K562 (cell line): ENCODE measurements at regions not wholly inside any gene's neighbourhood (a gene's known extent, or its start where the extent isn't known, plus 50 kb on each side); places are given as distances from the start of the nearest gene placed in this dataset.

Experiments used
- ATAC-seq: fragments of 200-7000 bp; cut with Tn5 transposase; 3 replicates; pipeline ENCODE4 v1.9.1; 2020; ENCODE audit warnings: moderate library complexity
- BruUV-seq: library from RNA; stranded (reverse); fragments of 400-500 nt; replicated peaks from 2 replicates; lab custom pipeline; 2021; lab: Mats Ljungman, UMichigan
- CTCF ChIA-PET: fragments of 300-600 bp; formaldehyde crosslinking; extraction: SDS; loops from one replicate; lab custom pipeline; 2021; ENCODE audit warnings: low intra/inter-chr PET ratio; lab: Yijun Ruan, JAX
- POLR2A ChIA-PET: fragments of 300-600, 350-650 bp; sonication (Branson Sonifier 250); formaldehyde crosslinking; extraction: SDS; loops from one replicate; lab custom pipeline; 2021; ENCODE audit warnings: antibody characterized with exemption, inconsistent platforms; lab: Yijun Ruan, JAX
- DNase-seq, 4 experiments: peaks; one replicate each; pipeline versions ENCODE4 v3.0.0 to v3.0.0-alpha.2; 2011 to 2018; ENCODE audit warnings: low spot score in 3 of 4, mixed read lengths in 3 of 4; ENCODE audit errors: extremely low read depth in 1 of 4
- FAIRE-seq: peaks from 2 replicates; lab custom pipeline; 2011; peaks lifted over from hg19 to GRCh38; lab: Jason Lieb, UNC
- H2AFZ ChIP-seq: 2 replicates; pipeline ENCODE4 v1.6.0; 2011; ENCODE audit warnings: low read depth, low read length, control low read depth, inconsistent platforms
- H3K27ac ChIP-seq: fragments of 200-600 bp; 3 replicates; pipeline ENCODE4 v1.8.0; 2011; ENCODE audit warnings: low read depth, mild to moderate bottlenecking, control low read depth, inconsistent platforms, low read length, moderate library complexity, mixed read lengths; ENCODE audit errors: extremely low read depth
- H3K27me3 ChIP-seq, 2 experiments: fragments of 300-600 bp in 1 of 2; 2 replicates in 1 of 2; 3 replicates in 1 of 2; pipeline versions ENCODE4 v1.6.0 to v1.8.0; 2011; ENCODE audit warnings: inconsistent platforms in 2 of 2, low read length in 2 of 2, mild to moderate bottlenecking in 1 of 2, mixed read lengths in 1 of 2, moderate library complexity in 1 of 2; ENCODE audit not compliant: control insufficient read depth in 2 of 2, insufficient read depth in 2 of 2
- H3K36me3 ChIP-seq: fragments of 300-600 bp; 3 replicates; pipeline ENCODE4 v1.8.0; 2011; ENCODE audit warnings: mild to moderate bottlenecking, low read length, inconsistent platforms; ENCODE audit not compliant: control insufficient read depth, insufficient read depth
- H3K4me1 ChIP-seq, 2 experiments: fragments of 200-600 bp in 1 of 2; replicated peaks in 1 of 2; 2 replicates in 1 of 2; 3 replicates in 1 of 2; pipeline versions ENCODE4 v1.5.1 to v1.8.0; 2011; ENCODE audit warnings: inconsistent platforms in 2 of 2, low read length in 2 of 2, mild to moderate bottlenecking in 1 of 2, mixed read lengths in 1 of 2, moderate library complexity in 1 of 2; ENCODE audit not compliant: control insufficient read depth in 2 of 2, insufficient read depth in 2 of 2
- H3K4me2 ChIP-seq: 2 replicates; pipeline ENCODE4 v1.6.1; 2011; ENCODE audit warnings: low read length, control low read depth, inconsistent platforms, mixed read lengths; ENCODE audit not compliant: insufficient read depth
- H3K4me3 ChIP-seq: fragments of 200-600 bp; sonication (generic), shearing (Covaris generic); 2 replicates; pipeline ENCODE4 v1.5.1; 2016; ENCODE audit warnings: control low read depth, inconsistent platforms
- H3K79me2 ChIP-seq: fragments of 200-600 bp; 3 replicates; pipeline ENCODE4 v1.8.0; 2011; ENCODE audit warnings: low read length, inconsistent platforms; ENCODE audit not compliant: control insufficient read depth, insufficient read depth
- H3K9ac ChIP-seq, 2 experiments: 2 replicates each; pipeline versions ENCODE4 v1.6.0 to v1.6.1; 2011; ENCODE audit warnings: low read depth in 2 of 2, low read length in 2 of 2, control low read depth in 1 of 2, inconsistent platforms in 1 of 2, mild to moderate bottlenecking in 1 of 2, mixed read lengths in 1 of 2; ENCODE audit not compliant: insufficient read depth in 1 of 2
- H3K9me1 ChIP-seq: one replicate; pipeline ENCODE4 v1.6.0; 2011; ENCODE audit warnings: inconsistent platforms, mild to moderate bottlenecking, low read length, moderate library complexity; ENCODE audit not compliant: control insufficient read depth, insufficient read depth
- H3K9me3 ChIP-seq: replicated peaks from 2 replicates; pipeline ENCODE4 v1.5.1; 2011; ENCODE audit warnings: low read depth, low read length, inconsistent platforms; ENCODE audit not compliant: control insufficient read depth, insufficient read depth
- H4K20me1 ChIP-seq: replicated peaks from 2 replicates; pipeline ENCODE4 v1.6.1; 2011; ENCODE audit warnings: low read length, inconsistent platforms, mixed read lengths; ENCODE audit not compliant: control insufficient read depth, insufficient read depth
- ARHGAP35 ChIP-seq: fragments of 450-650 bp; IDR thresholded peaks from 2 replicates; pipeline ENCODE4 v1.6.1; 2018; ENCODE audit not compliant: partially characterized antibody
- ETS2 ChIP-seq: IDR thresholded peaks from 2 replicates; pipeline ENCODE4 v1.6.1; 2016; ENCODE audit warnings: borderline replicate concordance, missing genetic modification characterization, mild to moderate bottlenecking, moderate library complexity, missing compliant biosample characterization; ENCODE audit not compliant: poor library complexity, severe bottlenecking
- GTF2A2 ChIP-seq: IDR thresholded peaks from 2 replicates; pipeline ENCODE4 v1.6.1; 2016; ENCODE audit warnings: mild to moderate bottlenecking, missing genetic modification characterization, missing compliant biosample characterization
- KDM1A ChIP-seq, 2 experiments: fragments of 450-650 bp; IDR thresholded peaks; 2 replicates each; pipeline ENCODE4 v1.6.1; 2016; ENCODE audit warnings: mild to moderate bottlenecking in 2 of 2
- L3MBTL2 ChIP-seq: fragments of 450-650 bp; IDR thresholded peaks from 2 replicates; pipeline ENCODE4 v1.6.1; 2016; ENCODE audit warnings: mild to moderate bottlenecking, moderate library complexity
- LCOR ChIP-seq: sonication (generic); formaldehyde crosslinking; IDR thresholded peaks from 2 replicates; pipeline ENCODE4 v1.8.0; 2022; ENCODE audit warnings: mild to moderate bottlenecking, missing genetic modification reagents
- PPARD ChIP-seq: fragments of 250-450 bp; sonication (Bioruptor Pico); IDR thresholded peaks from 2 replicates; pipeline ENCODE4 v1.8.0; 2022; ENCODE audit warnings: inconsistent platforms, mild to moderate bottlenecking, moderate library complexity
- RFX5 ChIP-seq: IDR thresholded peaks from 2 replicates; pipeline ENCODE4 v1.6.1; 2011; ENCODE audit warnings: low read depth, mild to moderate bottlenecking, improper control_type of control experiment, low read length
- ZKSCAN1 ChIP-seq: fragments of 150-350 bp; IDR thresholded peaks from 2 replicates; pipeline ENCODE4 v1.6.1; 2016; ENCODE audit warnings: low read depth, low read length
- WGBS: fragments of 100-300 bp; shearing (Covaris generic); methylation state at CpG from one replicate; pipeline ENCODE4 v1.1.6; 2016; ENCODE audit warnings: low coverage, mixed read lengths; ENCODE audit not compliant: insufficient coverage; ENCODE audit errors: missing lambda C conversion rate; 5-methylcytosine and 5-hydroxymethylcytosine counted together
- in situ Hi-C: fragments of 300-500 bp; cut with MboI; formaldehyde crosslinking; loops from 4 replicates; pipeline ENCODE4 v1.15.0; 2018; ENCODE audit warnings: inconsistent platforms, mixed read lengths
- intact Hi-C: fragments of 100-400 bp; cut with micrococcal nuclease; formaldehyde crosslinking; loops from 2 replicates; pipeline ENCODE4 v1.14.2; 2022
- TF ChIP-seq, protein P1 (sequence below): fragments of 250-450 bp; sonication (Bioruptor Pico); IDR thresholded peaks from 2 replicates; pipeline ENCODE4 v1.5.0; 2020; ENCODE audit warnings: mild to moderate bottlenecking, borderline replicate concordance
- TF ChIP-seq, protein P2 (sequence below), 2 experiments: fragments of 450-650 bp; IDR thresholded peaks; 2 replicates each; pipeline ENCODE4 v1.6.1; 2018; ENCODE audit warnings: mild to moderate bottlenecking in 2 of 2, low read depth in 1 of 2; ENCODE audit not compliant: partially characterized antibody in 2 of 2

DNA sequence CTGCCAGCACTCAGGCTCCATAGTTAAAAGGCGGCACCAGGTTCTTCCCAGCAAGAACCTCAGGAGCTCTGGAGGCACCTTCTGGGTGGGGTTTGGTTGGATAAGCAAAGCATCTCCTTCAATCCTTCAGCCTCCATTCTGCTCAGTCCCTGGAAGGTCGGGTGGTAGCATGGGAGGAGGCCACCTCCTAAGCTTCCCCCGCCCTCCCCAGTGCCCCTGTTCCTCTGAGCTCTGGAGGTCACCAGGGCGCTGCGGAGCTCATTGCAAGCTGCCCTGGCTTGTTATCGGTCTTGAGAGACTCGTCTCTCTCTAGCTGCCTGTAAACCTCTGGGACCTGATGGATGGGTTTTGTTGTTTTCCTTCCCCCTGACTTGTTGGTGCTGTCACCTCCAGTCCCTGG, 124.8 kb downstream of the RPLP1 start:
- TF ChIP-seq KDM1A (IDR thresholded peaks at IDR 0.05) (no peak), ARHGAP35 (no peak), LCOR (CRISPR knock-in tag) (no peak), GTF2A2 (tag) (no peak), PPARD (no peak), L3MBTL2 (no peak), RFX5 (no peak), ZKSCAN1 (no peak), ETS2 (tag) (no peak)
- TF ChIP-seq, protein P1, sequence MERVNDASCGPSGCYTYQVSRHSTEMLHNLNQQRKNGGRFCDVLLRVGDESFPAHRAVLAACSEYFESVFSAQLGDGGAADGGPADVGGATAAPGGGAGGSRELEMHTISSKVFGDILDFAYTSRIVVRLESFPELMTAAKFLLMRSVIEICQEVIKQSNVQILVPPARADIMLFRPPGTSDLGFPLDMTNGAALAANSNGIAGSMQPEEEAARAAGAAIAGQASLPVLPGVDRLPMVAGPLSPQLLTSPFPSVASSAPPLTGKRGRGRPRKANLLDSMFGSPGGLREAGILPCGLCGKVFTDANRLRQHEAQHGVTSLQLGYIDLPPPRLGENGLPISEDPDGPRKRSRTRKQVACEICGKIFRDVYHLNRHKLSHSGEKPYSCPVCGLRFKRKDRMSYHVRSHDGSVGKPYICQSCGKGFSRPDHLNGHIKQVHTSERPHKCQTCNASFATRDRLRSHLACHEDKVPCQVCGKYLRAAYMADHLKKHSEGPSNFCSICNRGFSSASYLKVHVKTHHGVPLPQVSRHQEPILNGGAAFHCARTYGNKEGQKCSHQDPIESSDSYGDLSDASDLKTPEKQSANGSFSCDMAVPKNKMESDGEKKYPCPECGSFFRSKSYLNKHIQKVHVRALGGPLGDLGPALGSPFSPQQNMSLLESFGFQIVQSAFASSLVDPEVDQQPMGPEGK (CRISPR knock-in tag) = no peak
- TF ChIP-seq, protein P2, sequence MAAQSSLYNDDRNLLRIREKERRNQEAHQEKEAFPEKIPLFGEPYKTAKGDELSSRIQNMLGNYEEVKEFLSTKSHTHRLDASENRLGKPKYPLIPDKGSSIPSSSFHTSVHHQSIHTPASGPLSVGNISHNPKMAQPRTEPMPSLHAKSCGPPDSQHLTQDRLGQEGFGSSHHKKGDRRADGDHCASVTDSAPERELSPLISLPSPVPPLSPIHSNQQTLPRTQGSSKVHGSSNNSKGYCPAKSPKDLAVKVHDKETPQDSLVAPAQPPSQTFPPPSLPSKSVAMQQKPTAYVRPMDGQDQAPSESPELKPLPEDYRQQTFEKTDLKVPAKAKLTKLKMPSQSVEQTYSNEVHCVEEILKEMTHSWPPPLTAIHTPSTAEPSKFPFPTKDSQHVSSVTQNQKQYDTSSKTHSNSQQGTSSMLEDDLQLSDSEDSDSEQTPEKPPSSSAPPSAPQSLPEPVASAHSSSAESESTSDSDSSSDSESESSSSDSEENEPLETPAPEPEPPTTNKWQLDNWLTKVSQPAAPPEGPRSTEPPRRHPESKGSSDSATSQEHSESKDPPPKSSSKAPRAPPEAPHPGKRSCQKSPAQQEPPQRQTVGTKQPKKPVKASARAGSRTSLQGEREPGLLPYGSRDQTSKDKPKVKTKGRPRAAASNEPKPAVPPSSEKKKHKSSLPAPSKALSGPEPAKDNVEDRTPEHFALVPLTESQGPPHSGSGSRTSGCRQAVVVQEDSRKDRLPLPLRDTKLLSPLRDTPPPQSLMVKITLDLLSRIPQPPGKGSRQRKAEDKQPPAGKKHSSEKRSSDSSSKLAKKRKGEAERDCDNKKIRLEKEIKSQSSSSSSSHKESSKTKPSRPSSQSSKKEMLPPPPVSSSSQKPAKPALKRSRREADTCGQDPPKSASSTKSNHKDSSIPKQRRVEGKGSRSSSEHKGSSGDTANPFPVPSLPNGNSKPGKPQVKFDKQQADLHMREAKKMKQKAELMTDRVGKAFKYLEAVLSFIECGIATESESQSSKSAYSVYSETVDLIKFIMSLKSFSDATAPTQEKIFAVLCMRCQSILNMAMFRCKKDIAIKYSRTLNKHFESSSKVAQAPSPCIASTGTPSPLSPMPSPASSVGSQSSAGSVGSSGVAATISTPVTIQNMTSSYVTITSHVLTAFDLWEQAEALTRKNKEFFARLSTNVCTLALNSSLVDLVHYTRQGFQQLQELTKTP (IDR thresholded peaks at IDR 0.05; ENCODE audit: low read depth in 1 of 2, partially characterized antibody in 2 of 2) = no peak
- BruUV-seq = no TSS peak
- no peak for FAIRE-seq
- Histone ChIP-seq H3K36me3 (no peaks in the 10 kb centered on the region), H3K9me1 (no peaks in the 10 kb centered on the region), H2AFZ (no peak overlapping the region), H3K9me3 (no peaks in the 10 kb centered on the region), H3K4me2 (no peak overlapping the region), H3K9ac (no peak overlapping the region), H3K27ac (no peak overlapping the region), H3K4me3 (no peak overlapping the region), H3K27me3 (peaks cover 11 to 38% of the 10 kb centered on the region in 2 experiments), H3K79me2 (no peaks in the 10 kb centered on the region), H3K4me1 (no peaks in the 10 kb centered on the region), H4K20me1 (peaks cover 8% of the 10 kb centered on the region; the same call in 1 of the 2 replicates)
- ATAC-seq = no peak
- DNase-seq = no peak
- intact Hi-C loops = no loop called here
- ChIA-PET CTCF (no interaction called here), POLR2A (interaction anchor here (0.6 kb wide), 1 partner anchor 14 kb away, joined by 4 read pairs; no protein-coding TSS in a partner anchor)
- 1% methylated on average over 7 of the region's 7 CpGs for WGBS
- in situ Hi-C loops = no loop called here
